ENCODE measurements at regions not wholly inside any gene's neighbourhood (a gene's known extent, or its start where the extent isn't known, plus 50 kb on each side); places are given as distances from the start of the nearest gene placed in this dataset.

- no peak overlapping the region for H3K4me3 ChIP-seq (ENCODE audit: low read length)
- no peak for TF ChIP-seq CTCF (IDR thresholded peaks at IDR 0.05; ENCODE audit: insufficient read depth, low read depth, low read length, missing control alignments)
- no peak for DNase-seq (ENCODE audit: low read depth)
These were observed 246.3 kb upstream of the COL3A1 start for GRCh38 chr2:188727846-188728245.

GRCh38 chr2:188734691-188735090 lies 239.5 kb upstream of the COL3A1 start:
- DNase-seq (ENCODE audit: low read depth), result no peak
- H3K4me3 ChIP-seq (ENCODE audit: low read length), result no peak overlapping the region
- TF ChIP-seq CTCF (IDR thresholded peaks at IDR 0.05; ENCODE audit: insufficient read depth, low read depth, low read length, missing control alignments), result no peak

- DNase-seq (ENCODE audit: low read depth), result peak; percentile 28
- no peak for TF ChIP-seq CTCF (IDR thresholded peaks at IDR 0.05; ENCODE audit: insufficient read depth, low read depth, low read length, missing control alignments)
These were observed 227.4 kb upstream of the COL3A1 start for GRCh38 chr2:188746727-188747126.

GRCh38 chr2:188751816-188752215 lies 222.4 kb upstream of the COL3A1 start:
- H3K4me3 ChIP-seq (ENCODE audit: low read length), result no peak overlapping the region
- TF ChIP-seq CTCF (IDR thresholded peaks at IDR 0.05; ENCODE audit: insufficient read depth, low read depth, low read length, missing control alignments), result no peak
- no peak for DNase-seq (ENCODE audit: low read depth)

More at GRCh38 chr2:188746727-188747126, 227.4 kb upstream of the COL3A1 start:
- no peak overlapping the region for H3K4me3 ChIP-seq (ENCODE audit: low read length)

GRCh38 chr2:188752311-188752710 lies 221.9 kb upstream of the COL3A1 start:
- no peak overlapping the region for H3K4me3 ChIP-seq (ENCODE audit: low read length)
- DNase-seq (ENCODE audit: low read depth), result no peak
- no peak for TF ChIP-seq CTCF (IDR thresholded peaks at IDR 0.05; ENCODE audit: insufficient read depth, low read depth, low read length, missing control alignments)

- no peak overlapping the region for H3K4me3 ChIP-seq (ENCODE audit: low read length)
- no peak for DNase-seq (ENCODE audit: low read depth)
- no peak for TF ChIP-seq CTCF (IDR thresholded peaks at IDR 0.05; ENCODE audit: insufficient read depth, low read depth, low read length, missing control alignments)
These were observed 212.0 kb upstream of the COL3A1 start for GRCh38 chr2:188762151-188762550.

All from epithelial cell of esophagus (primary cell).